ENCODE measurements at regions not wholly inside any gene's neighbourhood (a gene's known extent, or its start where the extent isn't known, plus 50 kb on each side); places are given as distances from the start of the nearest gene placed in this dataset.

DNA sequence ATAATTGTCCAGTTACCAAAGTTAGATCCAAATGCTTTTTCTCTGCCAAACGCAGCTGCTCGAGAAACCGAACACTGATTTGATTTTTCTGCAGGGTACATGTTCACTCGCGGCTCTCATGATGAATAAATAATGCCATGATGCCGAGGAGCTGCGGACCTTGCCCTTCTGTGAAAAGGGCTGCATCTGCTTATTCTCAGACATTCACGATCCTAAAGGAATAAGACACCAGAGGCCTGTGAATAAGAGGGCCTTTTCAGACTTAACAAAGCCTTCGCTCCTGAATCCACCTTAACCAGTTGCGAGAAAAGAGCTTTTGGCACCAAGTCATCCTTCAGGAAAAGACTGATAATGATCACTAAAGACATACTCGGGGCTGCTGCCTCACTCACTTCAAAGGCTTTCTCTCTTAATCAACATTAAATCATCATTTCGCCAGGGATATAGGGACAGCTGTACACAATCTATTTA lies 147.5 kb downstream of the FBXO8 start:
- Histone ChIP-seq H3K4me3 (ENCODE audit: low read depth, low read length) (no peak overlapping the region), H3K36me3 (ENCODE audit: control insufficient read depth, insufficient read depth, low read length) (no peaks in the 10 kb centered on the region), H3K27me3 (ENCODE audit: control insufficient read depth, insufficient read depth, low read length) (no peaks in the 10 kb centered on the region)
- DNase-seq (ENCODE audit: low read depth) = no peak
- TF ChIP-seq, protein P1, sequence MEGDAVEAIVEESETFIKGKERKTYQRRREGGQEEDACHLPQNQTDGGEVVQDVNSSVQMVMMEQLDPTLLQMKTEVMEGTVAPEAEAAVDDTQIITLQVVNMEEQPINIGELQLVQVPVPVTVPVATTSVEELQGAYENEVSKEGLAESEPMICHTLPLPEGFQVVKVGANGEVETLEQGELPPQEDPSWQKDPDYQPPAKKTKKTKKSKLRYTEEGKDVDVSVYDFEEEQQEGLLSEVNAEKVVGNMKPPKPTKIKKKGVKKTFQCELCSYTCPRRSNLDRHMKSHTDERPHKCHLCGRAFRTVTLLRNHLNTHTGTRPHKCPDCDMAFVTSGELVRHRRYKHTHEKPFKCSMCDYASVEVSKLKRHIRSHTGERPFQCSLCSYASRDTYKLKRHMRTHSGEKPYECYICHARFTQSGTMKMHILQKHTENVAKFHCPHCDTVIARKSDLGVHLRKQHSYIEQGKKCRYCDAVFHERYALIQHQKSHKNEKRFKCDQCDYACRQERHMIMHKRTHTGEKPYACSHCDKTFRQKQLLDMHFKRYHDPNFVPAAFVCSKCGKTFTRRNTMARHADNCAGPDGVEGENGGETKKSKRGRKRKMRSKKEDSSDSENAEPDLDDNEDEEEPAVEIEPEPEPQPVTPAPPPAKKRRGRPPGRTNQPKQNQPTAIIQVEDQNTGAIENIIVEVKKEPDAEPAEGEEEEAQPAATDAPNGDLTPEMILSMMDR (IDR thresholded peaks at IDR 0.05; ENCODE audit: insufficient read depth, low read length, poor library complexity, severe bottlenecking) = no peak

DNA sequence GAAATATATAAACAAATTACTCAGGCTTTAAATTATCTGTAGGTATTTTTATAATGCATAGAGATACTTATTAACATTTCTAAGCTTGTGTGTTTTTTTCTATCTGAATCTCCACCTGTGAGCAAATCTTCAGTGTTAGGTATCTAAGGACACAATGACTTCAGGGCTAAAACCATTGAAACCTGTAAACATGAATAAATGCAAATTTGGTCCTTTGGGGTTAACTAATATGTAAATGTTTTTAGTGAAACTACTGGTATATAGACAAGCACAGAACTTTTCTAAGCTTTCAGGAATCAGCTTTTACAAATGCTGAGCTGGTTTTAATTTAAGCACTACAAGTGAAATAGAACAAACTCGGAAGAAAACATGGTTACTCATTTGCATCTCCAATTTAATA lies 147.9 kb downstream of the FBXO8 start:
- TF ChIP-seq, protein P1 (IDR thresholded peaks at IDR 0.05; ENCODE audit: insufficient read depth, low read length, poor library complexity, severe bottlenecking) = no peak
- no peaks in the 10 kb centered on the region for H3K27me3 ChIP-seq (ENCODE audit: control insufficient read depth, insufficient read depth, low read length)
- no peak for DNase-seq (ENCODE audit: low read depth)
- H3K4me3 ChIP-seq (ENCODE audit: low read depth, low read length) = no peak overlapping the region
- H3K36me3 ChIP-seq (ENCODE audit: control insufficient read depth, insufficient read depth, low read length) = no peaks in the 10 kb centered on the region

DNA sequence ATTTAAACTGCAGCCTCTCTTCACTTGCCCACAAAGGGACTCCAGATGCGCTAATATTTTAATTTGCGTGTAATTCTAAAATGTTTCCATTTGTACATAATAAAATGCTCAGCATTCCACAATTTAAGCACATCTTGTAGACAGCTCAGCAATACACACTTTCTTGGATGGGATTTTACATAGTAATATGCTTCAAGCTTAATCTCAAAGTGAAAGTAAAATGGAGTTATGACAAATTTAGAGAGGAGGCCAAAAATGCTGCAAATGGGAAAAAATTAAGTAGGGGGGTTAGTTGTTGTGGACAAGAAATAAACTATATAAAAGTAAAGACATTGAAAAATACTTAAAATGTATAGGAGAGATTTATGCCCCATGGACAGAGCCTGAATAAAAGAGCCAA lies 149.1 kb downstream of the FBXO8 start:
- no peaks in the 10 kb centered on the region for H3K36me3 ChIP-seq (ENCODE audit: control insufficient read depth, insufficient read depth, low read length)
- TF ChIP-seq, protein P1 (IDR thresholded peaks at IDR 0.05; ENCODE audit: insufficient read depth, low read length, poor library complexity, severe bottlenecking) = no peak
- H3K4me3 ChIP-seq (ENCODE audit: low read depth, low read length) = no peak overlapping the region
- H3K27me3 ChIP-seq (ENCODE audit: control insufficient read depth, insufficient read depth, low read length) = no peaks in the 10 kb centered on the region
- no peak for DNase-seq (ENCODE audit: low read depth)

DNA sequence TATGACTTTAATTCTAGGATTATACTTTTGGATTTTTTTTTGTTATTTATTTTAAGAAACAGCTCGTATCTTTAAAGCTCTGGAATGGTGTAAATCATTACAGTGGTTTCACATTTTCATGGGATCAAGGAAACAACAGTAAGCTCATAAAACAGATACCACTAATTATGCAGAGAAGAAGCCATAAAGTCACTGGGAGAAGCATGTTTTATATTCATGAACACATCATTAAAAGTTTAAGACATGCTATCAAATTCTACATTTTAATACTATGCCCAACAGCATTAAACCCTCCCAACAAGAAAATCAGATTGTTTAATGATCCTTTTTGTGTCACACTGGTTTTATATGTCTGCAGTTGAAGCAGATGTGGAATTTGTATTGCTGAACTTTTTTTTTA lies 149.9 kb downstream of the FBXO8 start:
- H3K27me3 ChIP-seq (ENCODE audit: control insufficient read depth, insufficient read depth, low read length) = no peaks in the 10 kb centered on the region
- DNase-seq (ENCODE audit: low read depth) = no peak
- H3K4me3 ChIP-seq (ENCODE audit: low read depth, low read length) = no peak overlapping the region
- TF ChIP-seq, protein P1 (IDR thresholded peaks at IDR 0.05; ENCODE audit: insufficient read depth, low read length, poor library complexity, severe bottlenecking) = no peak
- H3K36me3 ChIP-seq (ENCODE audit: control insufficient read depth, insufficient read depth, low read length) = no peaks in the 10 kb centered on the region

DNA sequence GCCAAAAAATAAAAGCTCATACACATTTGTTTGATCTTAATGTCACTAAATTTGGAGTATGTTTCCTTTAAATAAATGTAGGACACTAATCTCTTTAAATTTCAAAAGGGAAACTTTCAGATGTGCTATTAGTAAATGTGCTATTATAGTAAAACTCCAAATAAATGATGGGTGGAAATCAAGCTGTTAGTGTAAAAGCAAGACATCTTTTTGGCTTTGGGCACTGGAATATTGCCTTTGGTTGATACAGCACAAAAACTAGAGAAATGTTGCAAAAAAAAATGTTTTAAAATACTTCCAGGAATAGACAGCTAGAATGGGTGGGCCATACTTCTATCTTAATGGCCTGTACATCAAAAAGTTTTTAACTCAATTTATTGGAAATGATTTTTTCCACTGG lies 151.6 kb downstream of the FBXO8 start:
- TF ChIP-seq, protein P1 (IDR thresholded peaks at IDR 0.05; ENCODE audit: insufficient read depth, low read length, poor library complexity, severe bottlenecking) = no peak
- Histone ChIP-seq H3K27me3 (ENCODE audit: control insufficient read depth, insufficient read depth, low read length) (no peaks in the 10 kb centered on the region), H3K4me3 (ENCODE audit: low read depth, low read length) (no peak overlapping the region), H3K36me3 (ENCODE audit: control insufficient read depth, insufficient read depth, low read length) (no peaks in the 10 kb centered on the region)
- DNase-seq (ENCODE audit: low read depth) = no peak

DNA sequence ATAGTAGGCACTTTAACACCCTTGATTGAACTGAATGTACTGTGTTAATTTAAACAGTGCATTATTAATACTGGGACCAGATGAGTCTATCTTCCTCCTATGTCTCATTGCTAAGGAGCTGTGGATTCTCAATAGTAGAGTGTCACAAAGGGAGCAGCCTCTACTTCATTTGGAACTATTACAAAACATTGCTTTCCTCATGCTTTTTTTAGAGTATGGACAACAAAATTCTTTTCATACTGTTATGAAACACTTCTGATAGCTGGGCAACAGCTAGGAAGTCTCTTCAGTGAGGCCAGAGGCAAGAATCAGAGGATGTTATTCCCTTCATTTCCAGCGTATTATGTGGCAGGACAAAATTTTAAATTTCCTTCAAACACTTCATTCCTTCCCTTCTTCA lies 160.8 kb downstream of the FBXO8 start:
- TF ChIP-seq, protein P1 (IDR thresholded peaks at IDR 0.05; ENCODE audit: insufficient read depth, low read length, poor library complexity, severe bottlenecking) = no peak
- DNase-seq (ENCODE audit: low read depth) = no peak
- Histone ChIP-seq H3K4me3 (ENCODE audit: low read depth, low read length) (no peak overlapping the region), H3K27me3 (ENCODE audit: control insufficient read depth, insufficient read depth, low read length) (peaks cover 4% of the 10 kb centered on the region), H3K36me3 (ENCODE audit: control insufficient read depth, insufficient read depth, low read length) (no peaks in the 10 kb centered on the region)
